PC-9 (cell line): ENCODE measurements at regions not wholly inside any gene's neighbourhood (a gene's known extent, or its start where the extent isn't known, plus 50 kb on each side); places are given as distances from the start of the nearest gene placed in this dataset.

Experiments used
- BruUV-seq: library from RNA; stranded (reverse); fragments of 400-500 nt; replicated peaks from 2 replicates; lab custom pipeline; 2021; lab: Mats Ljungman, UMichigan
- CTCF ChIA-PET: fragments of 300-600 bp; sonication (Branson Sonifier 250); formaldehyde crosslinking; loops from one replicate; lab custom pipeline; 2022; ENCODE audit warnings: antibody characterized with exemption; lab: Charles Lee
- POLR2A ChIA-PET: fragments of 300-600 bp; sonication (Branson Sonifier 250); formaldehyde crosslinking; loops from one replicate; lab custom pipeline; 2022; ENCODE audit warnings: antibody characterized with exemption; ENCODE audit not compliant: unreplicated experiment; lab: Charles Lee
- DNase-seq, 2 experiments: peaks; one replicate each; pipeline versions ENCODE4 v3.0.0 to v3.0.0-alpha.2; 2015 to 2022; ENCODE audit warnings: mixed read lengths in 1 of 2
- H2AFZ ChIP-seq: fragments of 200-600 bp; sonication (generic); 2 replicates; pipeline ENCODE4 v1.8.1; 2017; ENCODE audit warnings: antibody characterized with exemption
- H3F3A ChIP-seq: fragments of 200-600 bp; sonication (generic); 2 replicates; pipeline ENCODE4 v1.8.1; 2017; ENCODE audit warnings: antibody characterized with exemption, mild to moderate bottlenecking, low read depth; ENCODE audit not compliant: insufficient read depth
- H3K27ac ChIP-seq: fragments of 200-600 bp; sonication (generic); 2 replicates; pipeline ENCODE4 v1.6.1; 2016; ENCODE audit warnings: mixed run types
- H3K27me3 ChIP-seq: fragments of 200-600 bp; sonication (generic); 2 replicates; pipeline ENCODE4 v1.6.1; 2016; ENCODE audit warnings: low read depth, mixed run types; ENCODE audit not compliant: insufficient read depth
- H3K36me3 ChIP-seq: fragments of 200-600 bp; sonication (generic); 2 replicates; pipeline ENCODE4 v1.6.1; 2016; ENCODE audit warnings: low read depth, mixed run types
- H3K4me1 ChIP-seq: fragments of 200-600 bp; sonication (generic); replicated peaks from 2 replicates; pipeline ENCODE4 v1.6.1; 2016; ENCODE audit warnings: mixed run types; ENCODE audit not compliant: insufficient read depth
- H3K4me2 ChIP-seq: fragments of 200-600 bp; sonication (generic); 2 replicates; pipeline ENCODE4 v1.6.1; 2017; ENCODE audit warnings: mixed run types
- H3K4me3 ChIP-seq: fragments of 200-600 bp; sonication (generic); 2 replicates; pipeline ENCODE4 v1.6.1; 2016; ENCODE audit warnings: mixed run types
- H3K79me2 ChIP-seq: fragments of 200-600 bp; sonication (generic); 2 replicates; pipeline ENCODE4 v1.6.1; 2017; ENCODE audit warnings: low read depth, mixed run types
- H3K9me2 ChIP-seq: fragments of 200-600 bp; sonication (generic); 2 replicates; pipeline ENCODE4 v1.8.1; 2017; ENCODE audit warnings: mild to moderate bottlenecking; ENCODE audit not compliant: insufficient read depth
- H3K9me3 ChIP-seq: fragments of 200-600 bp; sonication (generic); 2 replicates; pipeline ENCODE4 v1.8.1; 2016; ENCODE audit warnings: low read depth; ENCODE audit not compliant: insufficient read depth
- H4K20me1 ChIP-seq: fragments of 200-600 bp; sonication (generic); 2 replicates; pipeline ENCODE4 v1.8.1; 2017; ENCODE audit not compliant: insufficient read depth
- CTCF ChIP-seq: fragments of 200-600 bp; sonication (generic); conservative IDR thresholded peaks from 2 replicates; pipeline ENCODE4 v1.6.1; 2017; ENCODE audit warnings: mixed run types, antibody characterized with exemption, mild to moderate bottlenecking, moderate library complexity
- EZH2 ChIP-seq: fragments of 200-600 bp; sonication (generic); IDR thresholded peaks from 2 replicates; pipeline ENCODE4 v1.8.0; 2017; ENCODE audit warnings: antibody characterized with exemption, low read depth
- intact Hi-C: fragments of 100-400 bp; cut with micrococcal nuclease; formaldehyde crosslinking; loops from one replicate; pipeline ENCODE4 v1.10.0; 2022; ENCODE audit not compliant: unreplicated experiment

- Histone ChIP-seq H3K27me3 (peaks cover 96% of the 10 kb centered on the region), H3K4me3 (no peak overlapping the region), H3K4me1 (no peaks in the 10 kb centered on the region), H2AFZ (no peak overlapping the region), H3F3A (no peaks in the 10 kb centered on the region), H3K4me2 (no peak overlapping the region), H3K27ac (no peak overlapping the region), H3K79me2 (no peaks in the 10 kb centered on the region), H3K9me2 (no peaks in the 10 kb centered on the region), H4K20me1 (no peaks in the 10 kb centered on the region), H3K9me3 (no peaks in the 10 kb centered on the region), H3K36me3 (no peaks in the 10 kb centered on the region)
- ChIA-PET POLR2A (no interaction called here), CTCF (no interaction called here)
- BruUV-seq: no TSS peak
- TF ChIP-seq EZH2 (no peak), CTCF (no peak)
- intact Hi-C loops: no loop called here
- no peak for DNase-seq
Observed at GRCh38 chr22:48511781-48512327, 1315.8 kb downstream of the BRD1 start.

- H3K36me3 ChIP-seq: no peaks in the 10 kb centered on the region
- POLR2A ChIA-PET: no interaction called here
- no peaks in the 10 kb centered on the region for H3K4me1 ChIP-seq
- BruUV-seq: no TSS peak
- no peak overlapping the region for H3K4me3 ChIP-seq
- H4K20me1 ChIP-seq: no peaks in the 10 kb centered on the region
- no peak for TF ChIP-seq CTCF
- no peak for TF ChIP-seq EZH2
- no peak for DNase-seq
- H3K9me2 ChIP-seq: no peaks in the 10 kb centered on the region
- H3K79me2 ChIP-seq: no peaks in the 10 kb centered on the region
- H3K4me2 ChIP-seq: no peak overlapping the region
- no peaks in the 10 kb centered on the region for H3K9me3 ChIP-seq
- no peak overlapping the region for H2AFZ ChIP-seq
- peaks cover 96% of the 10 kb centered on the region for H3K27me3 ChIP-seq
- no peak overlapping the region for H3K27ac ChIP-seq
- CTCF ChIA-PET: no interaction called here
- no peaks in the 10 kb centered on the region for H3F3A ChIP-seq
- intact Hi-C loops: no loop called here
Observed at GRCh38 chr22:48511211-48511610, 1316.5 kb downstream of the BRD1 start.

- no TSS peak for BruUV-seq
Observed at GRCh38 chr22:48510599-48510998, 1317.1 kb downstream of the BRD1 start.

More at GRCh38 chr22:48510599-48510998, 1317.1 kb downstream of the BRD1 start:
- Histone ChIP-seq H3F3A (no peaks in the 10 kb centered on the region), H3K27me3 (peaks cover 98% of the 10 kb centered on the region), H3K79me2 (no peaks in the 10 kb centered on the region), H3K27ac (no peak overlapping the region), H3K9me3 (no peaks in the 10 kb centered on the region), H3K4me1 (no peaks in the 10 kb centered on the region), H4K20me1 (no peaks in the 10 kb centered on the region), H3K9me2 (no peaks in the 10 kb centered on the region), H3K4me2 (no peak overlapping the region), H3K36me3 (no peaks in the 10 kb centered on the region), H2AFZ (no peak overlapping the region), H3K4me3 (no peak overlapping the region)
- intact Hi-C loops: no loop called here
- ChIA-PET POLR2A (no interaction called here), CTCF (no interaction called here)
- no peak for DNase-seq
- no peak for TF ChIP-seq EZH2
- TF ChIP-seq CTCF: no peak
